Uterus (tissue), 3 donors: ENCODE measurements at regions not wholly inside any gene's neighbourhood (a gene's known extent, or its start where the extent isn't known, plus 50 kb on each side); places are given as distances from the start of the nearest gene placed in this dataset.

ENCODE experiments used
- DNase-seq, 2 donors: peaks; one replicate each; pipeline ENCODE4 v3.0.0-alpha.2; 2019 to 2020
- H3K27ac ChIP-seq, 2 donors: fragments of 200-600 bp; sonication (generic); 1 replicate in 1 of 2; 2 replicates in 1 of 2; pipeline ENCODE4 v1.5.1; 2016 to 2018
- H3K27me3 ChIP-seq, 2 donors: fragments of 200-600 bp; sonication (generic); one replicate each; pipeline ENCODE4 v1.5.1; 2018 to 2019; ENCODE audit warnings: control low read depth in 1 of 2
- H3K36me3 ChIP-seq, 2 donors: fragments of 200-600 bp; sonication (generic); one replicate each; pipeline ENCODE4 v1.5.1; 2019; ENCODE audit warnings: control low read depth in 1 of 2
- H3K4me1 ChIP-seq, 2 donors: fragments of 200-600 bp; sonication (generic); one replicate each; pipeline ENCODE4 v1.5.1; 2018 to 2019; ENCODE audit warnings: control low read depth in 1 of 2
- H3K4me3 ChIP-seq, 2 donors: fragments of 200-600 bp; sonication (generic); 1 replicate in 1 of 2; 2 replicates in 1 of 2; pipeline ENCODE4 v1.5.1; 2018 to 2019; ENCODE audit warnings: mild to moderate bottlenecking in 1 of 2
- H3K9me3 ChIP-seq, 2 donors: fragments of 200-600 bp; sonication (generic); one replicate each; pipeline ENCODE4 v1.5.1; 2019; ENCODE audit warnings: control low read depth in 1 of 2
- CTCF ChIP-seq, 4 experiments: fragments of 200-600 bp in 2 of 4; fragments of 450-650 bp in 2 of 4; sonication (generic) in 2 of 4; IDR thresholded peaks; one replicate each; pipeline ENCODE4 v1.5.1; 2016 to 2019; ENCODE audit warnings: antibody characterized with exemption in 4 of 4, mild to moderate bottlenecking in 2 of 4, moderate library complexity in 1 of 4
- POLR2A ChIP-seq, 2 donors: fragments of 450-650 bp; IDR thresholded peaks; one replicate each; pipeline ENCODE4 v1.6.1; 2016; ENCODE audit warnings: antibody characterized with exemption in 2 of 2, mild to moderate bottlenecking in 1 of 2, moderate library complexity in 1 of 2
- intact Hi-C: fragments of 100-400 bp; cut with DNase I; formaldehyde crosslinking; loops from one replicate; pipeline ENCODE4 v1.15.1; 2023; ENCODE audit warnings: low total_unique reads
- donor health status: DM: yes; HTN: yes; CAD: no.

- intact Hi-C loops = no loop called here
- Histone ChIP-seq H3K9me3 (no peaks in the 10 kb centered on the region), H3K27me3 (no peaks in the 10 kb centered on the region), H3K4me1 (no peaks in the 10 kb centered on the region), H3K36me3 (no peaks in the 10 kb centered on the region), H3K27ac (no peak overlapping the region), H3K4me3 (no peak overlapping the region)
- DNase-seq = no peak
- TF ChIP-seq POLR2A (IDR thresholded peaks at IDR 0.05) (no peak), CTCF (IDR thresholded peaks at IDR 0.05) (no peak)
Observed at GRCh38 chr22:47858773-47859306, 1096.4 kb downstream of the TBC1D22A start.

GRCh38 chr22:47854680-47855079 lies 1092.2 kb downstream of the TBC1D22A start:
- no peak for DNase-seq
- H3K27ac ChIP-seq = no peak overlapping the region
- H3K36me3 ChIP-seq = no peaks in the 10 kb centered on the region
- H3K4me1 ChIP-seq = no peaks in the 10 kb centered on the region
- no peaks in the 10 kb centered on the region for H3K27me3 ChIP-seq
- TF ChIP-seq CTCF (IDR thresholded peaks at IDR 0.05) (no peak), POLR2A (IDR thresholded peaks at IDR 0.05) (no peak)
- intact Hi-C loops = no loop called here
- no peak overlapping the region for H3K4me3 ChIP-seq
- no peaks in the 10 kb centered on the region for H3K9me3 ChIP-seq

- Histone ChIP-seq H3K36me3 (no peaks in the 10 kb centered on the region), H3K4me1 (no peaks in the 10 kb centered on the region), H3K4me3 (no peak overlapping the region), H3K27ac (no peak overlapping the region), H3K27me3 (no peaks in the 10 kb centered on the region), H3K9me3 (no peaks in the 10 kb centered on the region)
- no peak for TF ChIP-seq POLR2A (IDR thresholded peaks at IDR 0.05)
- TF ChIP-seq CTCF (IDR thresholded peaks at IDR 0.05) = no peak
- no peak for DNase-seq
- intact Hi-C loops = no loop called here
Observed at GRCh38 chr22:47854251-47854650, 1091.8 kb downstream of the TBC1D22A start.

- TF ChIP-seq CTCF (IDR thresholded peaks at IDR 0.05) = no peak
- no peak for TF ChIP-seq POLR2A (IDR thresholded peaks at IDR 0.05)
Observed at GRCh38 chr22:47853750-47854149, 1091.3 kb downstream of the TBC1D22A start.

GRCh38 chr22:47851586-47851985 lies 1089.1 kb downstream of the TBC1D22A start:
- Histone ChIP-seq H3K4me1 (no peaks in the 10 kb centered on the region), H3K27ac (no peak overlapping the region), H3K4me3 (no peak overlapping the region), H3K36me3 (no peaks in the 10 kb centered on the region), H3K27me3 (no peaks in the 10 kb centered on the region), H3K9me3 (no peaks in the 10 kb centered on the region)
- TF ChIP-seq CTCF (IDR thresholded peaks at IDR 0.05) (no peak), POLR2A (IDR thresholded peaks at IDR 0.05) (no peak)
- intact Hi-C loops = no loop called here
- DNase-seq = no peak

More at GRCh38 chr22:47853750-47854149, 1091.3 kb downstream of the TBC1D22A start:
- no peak overlapping the region for H3K27ac ChIP-seq
- no peaks in the 10 kb centered on the region for H3K27me3 ChIP-seq
- no peak for DNase-seq
- H3K9me3 ChIP-seq = no peaks in the 10 kb centered on the region
- H3K4me3 ChIP-seq = no peak overlapping the region
- H3K4me1 ChIP-seq = no peaks in the 10 kb centered on the region
- intact Hi-C loops = no loop called here
- no peaks in the 10 kb centered on the region for H3K36me3 ChIP-seq
